OCI-LY3 (cell line): ENCODE measurements at regions not wholly inside any gene's neighbourhood (a gene's known extent, or its start where the extent isn't known, plus 50 kb on each side); places are given as distances from the start of the nearest gene placed in this dataset.

Experiments
- EZH2phosphoT487 ChIP-seq: fragments of 200-600 bp; shearing (Covaris generic); IDR thresholded peaks from 2 replicates; pipeline ENCODE4 v1.6.1; 2018; ENCODE audit warnings: antibody characterized with exemption, mixed run types, low read depth
- TF ChIP-seq, protein P1 (sequence below): fragments of 200-600, 300-600 bp; sonication (generic); IDR thresholded peaks from 2 replicates; pipeline ENCODE4 v1.5.1; 2014; ENCODE audit warnings: antibody characterized with exemption, low read length, low read depth

DNA sequence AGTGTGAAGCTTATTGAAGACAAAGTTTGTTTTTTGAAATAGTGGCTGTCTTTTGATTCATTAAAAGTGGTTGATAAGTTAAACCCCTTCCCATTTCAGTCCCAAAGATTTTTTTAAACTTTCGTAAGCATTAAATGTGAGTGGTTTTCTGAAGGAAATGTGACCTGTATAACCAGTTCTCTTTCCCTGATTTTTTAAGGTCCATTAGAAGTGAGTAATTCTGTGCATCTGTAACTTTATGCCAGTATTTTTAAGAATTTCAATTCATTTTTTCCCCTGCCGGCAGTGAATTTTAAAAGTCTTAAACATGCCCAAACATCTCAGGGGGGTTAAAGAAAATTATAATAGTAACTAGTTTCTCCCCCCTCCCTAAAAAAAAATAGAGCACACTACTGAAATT, 254.6 kb upstream of the SP8 start:
- TF ChIP-seq, protein P1, sequence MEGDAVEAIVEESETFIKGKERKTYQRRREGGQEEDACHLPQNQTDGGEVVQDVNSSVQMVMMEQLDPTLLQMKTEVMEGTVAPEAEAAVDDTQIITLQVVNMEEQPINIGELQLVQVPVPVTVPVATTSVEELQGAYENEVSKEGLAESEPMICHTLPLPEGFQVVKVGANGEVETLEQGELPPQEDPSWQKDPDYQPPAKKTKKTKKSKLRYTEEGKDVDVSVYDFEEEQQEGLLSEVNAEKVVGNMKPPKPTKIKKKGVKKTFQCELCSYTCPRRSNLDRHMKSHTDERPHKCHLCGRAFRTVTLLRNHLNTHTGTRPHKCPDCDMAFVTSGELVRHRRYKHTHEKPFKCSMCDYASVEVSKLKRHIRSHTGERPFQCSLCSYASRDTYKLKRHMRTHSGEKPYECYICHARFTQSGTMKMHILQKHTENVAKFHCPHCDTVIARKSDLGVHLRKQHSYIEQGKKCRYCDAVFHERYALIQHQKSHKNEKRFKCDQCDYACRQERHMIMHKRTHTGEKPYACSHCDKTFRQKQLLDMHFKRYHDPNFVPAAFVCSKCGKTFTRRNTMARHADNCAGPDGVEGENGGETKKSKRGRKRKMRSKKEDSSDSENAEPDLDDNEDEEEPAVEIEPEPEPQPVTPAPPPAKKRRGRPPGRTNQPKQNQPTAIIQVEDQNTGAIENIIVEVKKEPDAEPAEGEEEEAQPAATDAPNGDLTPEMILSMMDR: no peak
- no peak for TF ChIP-seq EZH2phosphoT487
